CD4-positive, CD25-positive, alpha-beta regulatory T cell (primary cell): ENCODE measurements at regions not wholly inside any gene's neighbourhood (a gene's known extent, or its start where the extent isn't known, plus 50 kb on each side); places are given as distances from the start of the nearest gene placed in this dataset.

Experiments used
- ATAC-seq, 2 donors: fragments of 150-1000 bp; cut with Tn5 transposase; one replicate each; pipeline ENCODE4 v1.10.0; 2021; ENCODE audit warnings: low read depth in 2 of 2, moderate number of reproducible peaks in 2 of 2, moderate library complexity in 1 of 2
- DNase-seq, 3 donors: peaks; one replicate each; pipeline versions ENCODE4 v3.0.0 to v3.0.0-alpha.2; 2012 to 2022; ENCODE audit warnings: mixed read lengths in 1 of 3
- H3K27ac ChIP-seq: one replicate; pipeline ENCODE4 v1.7.0; 2013; ENCODE audit warnings: mild to moderate bottlenecking, low read length; ENCODE audit not compliant: insufficient read depth, poor library complexity, severe bottlenecking
- H3K27me3 ChIP-seq: one replicate; pipeline ENCODE4 v1.7.0; 2013; ENCODE audit warnings: low read length; ENCODE audit not compliant: control insufficient read depth, insufficient read depth
- H3K36me3 ChIP-seq: one replicate; pipeline ENCODE4 v1.7.0; 2013; ENCODE audit warnings: mild to moderate bottlenecking, low read length, moderate library complexity; ENCODE audit not compliant: control insufficient read depth, insufficient read depth
- H3K4me1 ChIP-seq: 2 replicates; pipeline ENCODE4 v1.7.0; 2013; ENCODE audit warnings: mild to moderate bottlenecking, low read length; ENCODE audit not compliant: insufficient read depth, control insufficient read depth, poor library complexity, severe bottlenecking
- H3K4me3 ChIP-seq: one replicate; pipeline ENCODE4 v1.7.0; 2013; ENCODE audit warnings: low read depth, mild to moderate bottlenecking, low read length, moderate library complexity
- H3K9me3 ChIP-seq, 2 experiments: 1 replicate in 1 of 2; 2 replicates in 1 of 2; pipeline ENCODE4 v1.7.0; 2013; ENCODE audit warnings: low read length in 2 of 2, mild to moderate bottlenecking in 1 of 2, moderate library complexity in 1 of 2; ENCODE audit not compliant: control insufficient read depth in 2 of 2
- H3K27ac Mint-ChIP-seq, 3 donors: one replicate each; pipeline ENCODE4 v1.8.0; 2020 to 2022; ENCODE audit warnings: mild to moderate bottlenecking in 3 of 3, mixed read lengths in 3 of 3, moderate library complexity in 2 of 3
- H3K27me3 Mint-ChIP-seq: one replicate; pipeline ENCODE4 v1.8.0; 2022; ENCODE audit warnings: mild to moderate bottlenecking, mixed read lengths
- H3K36me3 Mint-ChIP-seq: one replicate; pipeline ENCODE4 v1.8.0; 2020; ENCODE audit warnings: mixed read lengths
- H3K4me1 Mint-ChIP-seq, 4 donors: one replicate each; pipeline ENCODE4 v1.8.0; 2020 to 2022; ENCODE audit warnings: mixed read lengths in 4 of 4, mild to moderate bottlenecking in 1 of 4
- H3K4me3 Mint-ChIP-seq, 4 donors: one replicate each; pipeline ENCODE4 v1.8.0; 2020 to 2022; ENCODE audit warnings: mild to moderate bottlenecking in 4 of 4, mixed read lengths in 4 of 4, moderate library complexity in 3 of 4
- H3K9me3 Mint-ChIP-seq, 7 donors: one replicate each; pipeline ENCODE4 v1.8.0; 2020 to 2022; ENCODE audit warnings: mixed read lengths in 7 of 7, mild to moderate bottlenecking in 3 of 7, moderate library complexity in 2 of 7

GRCh38 chr2:3102081-3102921 lies 275.3 kb downstream of the EIPR1 start:
- Mint-ChIP-seq H3K4me1 (no peaks in the 10 kb centered on the region), H3K27me3 (peaks cover 7% of the 10 kb centered on the region), H3K9me3 (peaks cover 0 to 2% (median 0%) of the 10 kb centered on the region in 7 donors), H3K4me3 (no peak overlapping the region), H3K36me3 (no peaks in the 10 kb centered on the region), H3K27ac (no peak overlapping the region)
- H3K27ac ChIP-seq: no peak overlapping the region
- no peaks in the 10 kb centered on the region for H3K9me3 ChIP-seq
- no peaks in the 10 kb centered on the region for H3K36me3 ChIP-seq
- no peak overlapping the region for H3K4me3 ChIP-seq
- no peaks in the 10 kb centered on the region for H3K27me3 ChIP-seq
- DNase-seq: no peak
- H3K4me1 ChIP-seq: no peaks in the 10 kb centered on the region
- no peak for ATAC-seq

GRCh38 chr2:3101016-3101942 lies 276.3 kb downstream of the EIPR1 start:
- Mint-ChIP-seq H3K36me3 (no peaks in the 10 kb centered on the region), H3K27me3 (peaks cover 7% of the 10 kb centered on the region), H3K4me3 (no peak overlapping the region), H3K9me3 (peaks cover 0 to 2% (median 0%) of the 10 kb centered on the region in 7 donors), H3K4me1 (no peaks in the 10 kb centered on the region), H3K27ac (no peak overlapping the region)
- Histone ChIP-seq H3K4me3 (no peak overlapping the region), H3K27me3 (no peaks in the 10 kb centered on the region), H3K36me3 (no peaks in the 10 kb centered on the region), H3K4me1 (no peaks in the 10 kb centered on the region), H3K9me3 (no peaks in the 10 kb centered on the region), H3K27ac (no peak overlapping the region)
- DNase-seq: no peak
- ATAC-seq: no peak

- Mint-ChIP-seq H3K4me1 (no peaks in the 10 kb centered on the region), H3K9me3 (peaks cover 0 to 2% (median 0%) of the 10 kb centered on the region in 7 donors), H3K4me3 (no peak overlapping the region), H3K36me3 (no peaks in the 10 kb centered on the region), H3K27ac (no peak overlapping the region), H3K27me3 (peaks cover 7% of the 10 kb centered on the region)
- no peak overlapping the region for H3K4me3 ChIP-seq
- H3K27ac ChIP-seq: no peak overlapping the region
- H3K27me3 ChIP-seq: no peaks in the 10 kb centered on the region
- DNase-seq (no peak), ATAC-seq (no peak)
- H3K36me3 ChIP-seq: no peaks in the 10 kb centered on the region
- no peaks in the 10 kb centered on the region for H3K9me3 ChIP-seq
- no peaks in the 10 kb centered on the region for H3K4me1 ChIP-seq
Observed at GRCh38 chr2:3100386-3100785, 277.2 kb downstream of the EIPR1 start.

- Mint-ChIP-seq H3K27ac (no peak overlapping the region), H3K27me3 (peaks cover 7% of the 10 kb centered on the region), H3K4me3 (no peak overlapping the region), H3K9me3 (peaks cover 0 to 2% (median 0%) of the 10 kb centered on the region in 7 donors), H3K4me1 (no peaks in the 10 kb centered on the region), H3K36me3 (no peaks in the 10 kb centered on the region)
- Histone ChIP-seq H3K36me3 (no peaks in the 10 kb centered on the region), H3K4me3 (no peak overlapping the region), H3K4me1 (no peaks in the 10 kb centered on the region), H3K27ac (no peak overlapping the region), H3K27me3 (no peaks in the 10 kb centered on the region), H3K9me3 (no peaks in the 10 kb centered on the region)
- DNase-seq: no peak
- ATAC-seq: no peak
Observed at GRCh38 chr2:3099860-3100234, 277.8 kb downstream of the EIPR1 start.

- H3K27ac ChIP-seq: no peak overlapping the region
- H3K4me3 Mint-ChIP-seq: no peak overlapping the region
Observed at GRCh38 chr2:3099145-3099859, 278.3 kb downstream of the EIPR1 start.

GRCh38 chr2:3098231-3098630 lies 279.4 kb downstream of the EIPR1 start:
- Mint-ChIP-seq H3K36me3 (no peaks in the 10 kb centered on the region), H3K4me1 (no peaks in the 10 kb centered on the region), H3K27me3 (no peaks in the 10 kb centered on the region), H3K27ac (no peak overlapping the region), H3K4me3 (no peak overlapping the region), H3K9me3 (peaks cover 0 to 1% (median 0%) of the 10 kb centered on the region in 7 donors)
- H3K4me1 ChIP-seq: no peaks in the 10 kb centered on the region
- no peak for ATAC-seq
- DNase-seq: no peak
- H3K4me3 ChIP-seq: no peak overlapping the region
- H3K27ac ChIP-seq: no peak overlapping the region
- no peaks in the 10 kb centered on the region for H3K36me3 ChIP-seq
- H3K9me3 ChIP-seq: no peaks in the 10 kb centered on the region
- no peaks in the 10 kb centered on the region for H3K27me3 ChIP-seq

More at GRCh38 chr2:3099145-3099859, 278.3 kb downstream of the EIPR1 start:
- H3K4me1 ChIP-seq: no peaks in the 10 kb centered on the region
- DNase-seq: no peak
- no peak overlapping the region for H3K27ac Mint-ChIP-seq
- no peak for ATAC-seq
- H3K36me3 Mint-ChIP-seq: no peaks in the 10 kb centered on the region
- H3K9me3 Mint-ChIP-seq: peaks cover 0 to 2% (median 0%) of the 10 kb centered on the region in 7 donors
- H3K9me3 ChIP-seq: no peaks in the 10 kb centered on the region
- no peaks in the 10 kb centered on the region for H3K27me3 ChIP-seq
- H3K4me1 Mint-ChIP-seq: no peaks in the 10 kb centered on the region
- no peaks in the 10 kb centered on the region for H3K36me3 ChIP-seq
- peaks cover 7% of the 10 kb centered on the region for H3K27me3 Mint-ChIP-seq
- H3K4me3 ChIP-seq: no peak overlapping the region

GRCh38 chr2:3097804-3098203 lies 279.8 kb downstream of the EIPR1 start:
- ATAC-seq (no peak), DNase-seq (no peak)
- Histone ChIP-seq H3K27me3 (no peaks in the 10 kb centered on the region), H3K4me3 (no peak overlapping the region), H3K36me3 (no peaks in the 10 kb centered on the region), H3K9me3 (no peaks in the 10 kb centered on the region), H3K4me1 (no peaks in the 10 kb centered on the region), H3K27ac (no peak overlapping the region)
- H3K4me1 Mint-ChIP-seq: no peaks in the 10 kb centered on the region
- peaks cover 0 to 1% (median 0%) of the 10 kb centered on the region in 7 donors for H3K9me3 Mint-ChIP-seq
- no peak overlapping the region for H3K4me3 Mint-ChIP-seq
- no peaks in the 10 kb centered on the region for H3K36me3 Mint-ChIP-seq
- no peak overlapping the region for H3K27ac Mint-ChIP-seq
- no peaks in the 10 kb centered on the region for H3K27me3 Mint-ChIP-seq
